Mucosa of rectum (tissue), 2 donors: ENCODE measurements at regions not wholly inside any gene's neighbourhood (a gene's known extent, or its start where the extent isn't known, plus 50 kb on each side); places are given as distances from the start of the nearest gene placed in this dataset.

Experiments used
- H3K27ac ChIP-seq, 2 donors: one replicate each; pipeline ENCODE4 v1.7.0; 2013; ENCODE audit warnings: inconsistent platforms in 2 of 2, low read depth in 2 of 2, low read length in 2 of 2
- H3K27me3 ChIP-seq, 2 donors: one replicate each; pipeline ENCODE4 v1.7.0; 2013; ENCODE audit warnings: low read length in 2 of 2; ENCODE audit not compliant: control insufficient read depth in 2 of 2, insufficient read depth in 2 of 2
- H3K36me3 ChIP-seq, 2 donors: one replicate each; pipeline ENCODE4 v1.7.0; 2013; ENCODE audit warnings: low read length in 2 of 2; ENCODE audit not compliant: control insufficient read depth in 2 of 2, insufficient read depth in 2 of 2
- H3K4me1 ChIP-seq, 2 donors: one replicate each; pipeline ENCODE4 v1.7.0; 2013; ENCODE audit warnings: low read length in 2 of 2, mild to moderate bottlenecking in 1 of 2; ENCODE audit not compliant: control insufficient read depth in 2 of 2, insufficient read depth in 2 of 2
- H3K4me3 ChIP-seq, 2 donors: one replicate each; pipeline ENCODE4 v1.7.0; 2013; ENCODE audit warnings: low read length in 2 of 2
- H3K9ac ChIP-seq, 2 donors: one replicate each; pipeline ENCODE4 v1.7.0; 2013; ENCODE audit warnings: low read length in 2 of 2, low read depth in 1 of 2, mild to moderate bottlenecking in 1 of 2
- H3K9me3 ChIP-seq, 2 donors: one replicate each; pipeline ENCODE4 v1.7.0; 2013; ENCODE audit warnings: low read length in 2 of 2; ENCODE audit not compliant: control insufficient read depth in 2 of 2
- donor health status: healthy.
- donor health status: Normal muscosa, but diverticular disease.

- Histone ChIP-seq H3K27me3 (no peaks in the 10 kb centered on the region), H3K4me3 (no peak overlapping the region), H3K36me3 (no peaks in the 10 kb centered on the region), H3K9me3 (peaks cover 0 to 4% of the 10 kb centered on the region in 2 donors), H3K9ac (no peak overlapping the region), H3K4me1 (no peaks in the 10 kb centered on the region), H3K27ac (no peak overlapping the region)
Measured at GRCh38 chr17:53721101-53721500, 101.6 kb upstream of the KIF2B start.

GRCh38 chr17:53719229-53719628 is 103.5 kb upstream of the KIF2B start:
- no peaks in the 10 kb centered on the region for H3K27me3 ChIP-seq
- H3K27ac ChIP-seq = no peak overlapping the region
- no peaks in the 10 kb centered on the region for H3K4me1 ChIP-seq
- no peak overlapping the region for H3K9ac ChIP-seq
- no peak overlapping the region for H3K4me3 ChIP-seq
- H3K9me3 ChIP-seq = peaks cover 0 to 6% of the 10 kb centered on the region in 2 donors
- H3K36me3 ChIP-seq = no peaks in the 10 kb centered on the region

GRCh38 chr17:53707566-53707965 is 115.2 kb upstream of the KIF2B start:
- Histone ChIP-seq H3K9me3 (peaks cover 0 to 2% of the 10 kb centered on the region in 2 donors), H3K4me1 (no peaks in the 10 kb centered on the region), H3K9ac (no peak overlapping the region), H3K27ac (no peak overlapping the region), H3K27me3 (no peaks in the 10 kb centered on the region), H3K36me3 (no peaks in the 10 kb centered on the region), H3K4me3 (no peak overlapping the region)

- H3K9ac ChIP-seq = no peak overlapping the region
- H3K9me3 ChIP-seq = peaks cover 4 to 5% of the 10 kb centered on the region in 2 donors
- H3K4me1 ChIP-seq = no peaks in the 10 kb centered on the region
- H3K27me3 ChIP-seq = no peaks in the 10 kb centered on the region
- H3K27ac ChIP-seq = no peak overlapping the region
- H3K36me3 ChIP-seq = no peaks in the 10 kb centered on the region
- no peak overlapping the region for H3K4me3 ChIP-seq
Measured at GRCh38 chr17:53696286-53696685, 126.4 kb upstream of the KIF2B start.

GRCh38 chr17:53687324-53687723 is 135.4 kb upstream of the KIF2B start:
- H3K27ac ChIP-seq = no peak overlapping the region
- H3K9me3 ChIP-seq = peaks cover 0 to 3% of the 10 kb centered on the region in 2 donors
- H3K4me1 ChIP-seq = no peaks in the 10 kb centered on the region
- H3K4me3 ChIP-seq = no peak overlapping the region
- no peak overlapping the region for H3K9ac ChIP-seq
- H3K27me3 ChIP-seq = no peaks in the 10 kb centered on the region
- H3K36me3 ChIP-seq = no peaks in the 10 kb centered on the region

GRCh38 chr17:53680745-53681144 is 142.0 kb upstream of the KIF2B start:
- Histone ChIP-seq H3K4me1 (no peaks in the 10 kb centered on the region), H3K27me3 (no peaks in the 10 kb centered on the region), H3K4me3 (no peak overlapping the region), H3K27ac (no peak overlapping the region), H3K9me3 (no peaks in the 10 kb centered on the region), H3K36me3 (no peaks in the 10 kb centered on the region), H3K9ac (no peak overlapping the region)

- Histone ChIP-seq H3K36me3 (no peaks in the 10 kb centered on the region), H3K9me3 (peaks cover 0 to 5% of the 10 kb centered on the region in 2 donors), H3K27me3 (no peaks in the 10 kb centered on the region)
Measured at GRCh38 chr17:53668854-53669253, 153.9 kb upstream of the KIF2B start.

GRCh38 chr17:53662608-53663007 is 160.1 kb upstream of the KIF2B start:
- Histone ChIP-seq H3K27ac (no peak overlapping the region), H3K36me3 (no peaks in the 10 kb centered on the region), H3K27me3 (no peaks in the 10 kb centered on the region), H3K4me3 (no peak overlapping the region), H3K4me1 (no peaks in the 10 kb centered on the region), H3K9me3 (peaks cover 0 to 4% of the 10 kb centered on the region in 2 donors), H3K9ac (no peak overlapping the region)

More at GRCh38 chr17:53668854-53669253, 153.9 kb upstream of the KIF2B start:
- no peaks in the 10 kb centered on the region for H3K4me1 ChIP-seq
- no peak overlapping the region for H3K9ac ChIP-seq
- H3K27ac ChIP-seq = no peak overlapping the region
- no peak overlapping the region for H3K4me3 ChIP-seq

- no peaks in the 10 kb centered on the region for H3K36me3 ChIP-seq
- H3K9me3 ChIP-seq = peaks cover 0 to 3% of the 10 kb centered on the region in 2 donors
- no peak overlapping the region for H3K4me3 ChIP-seq
- H3K4me1 ChIP-seq = no peaks in the 10 kb centered on the region
- no peaks in the 10 kb centered on the region for H3K27me3 ChIP-seq
- no peak overlapping the region for H3K9ac ChIP-seq
- H3K27ac ChIP-seq = no peak overlapping the region
Measured at GRCh38 chr17:53659181-53659580, 163.5 kb upstream of the KIF2B start.

- Histone ChIP-seq H3K27me3 (no peaks in the 10 kb centered on the region), H3K36me3 (no peaks in the 10 kb centered on the region), H3K9ac (no peak overlapping the region), H3K4me1 (no peaks in the 10 kb centered on the region), H3K9me3 (peaks cover 0 to 3% of the 10 kb centered on the region in 2 donors), H3K4me3 (no peak overlapping the region), H3K27ac (no peak overlapping the region)
Measured at GRCh38 chr17:53655591-53655990, 167.1 kb upstream of the KIF2B start.

GRCh38 chr17:53649201-53649600 is 173.5 kb upstream of the KIF2B start:
- Histone ChIP-seq H3K9me3 (peaks cover 0 to 2% of the 10 kb centered on the region in 2 donors), H3K4me1 (no peaks in the 10 kb centered on the region), H3K9ac (no peak overlapping the region), H3K27ac (no peak overlapping the region), H3K36me3 (no peaks in the 10 kb centered on the region), H3K4me3 (no peak overlapping the region), H3K27me3 (no peaks in the 10 kb centered on the region)
